ENCODE measurements at regions not wholly inside any gene's neighbourhood (a gene's known extent, or its start where the extent isn't known, plus 50 kb on each side); places are given as distances from the start of the nearest gene placed in this dataset.
"Not testable (repeated sequence)": the region's sequence is repeated elsewhere in the genome, so short reads cannot be mapped to it uniquely, and the experiment has no call there.

GRCh38 chr14:21820631-21821030 is 147.0 kb upstream of the OR4E1 start:
- no peak for DNase-seq (ENCODE audit: low spot score)
- H3K9me3 ChIP-seq (ENCODE audit: control insufficient read depth in 4 of 4, low read length in 3 of 4), result peaks cover 0 to 3% (median under 1%) of the 10 kb centered on the region in 4 donors
- WGBS, result 0% methylated on average over 1 of the region's 1 CpG
- no peaks in the 10 kb centered on the region for H3K36me3 ChIP-seq (ENCODE audit: control insufficient read depth in 4 of 4, insufficient read depth in 3 of 4, low read depth in 1 of 4, low read length in 3 of 4)
- H3K4me1 ChIP-seq (ENCODE audit: control insufficient read depth in 4 of 4, insufficient read depth in 4 of 4, low read length in 3 of 4), result no peaks in the 10 kb centered on the region
- H3K4me3 ChIP-seq (ENCODE audit: low read depth in 1 of 3, low read length in 3 of 3), result no peak overlapping the region
- H3K27me3 ChIP-seq (ENCODE audit: control insufficient read depth in 4 of 4, insufficient read depth in 4 of 4, low read length in 3 of 4), result no peaks in the 10 kb centered on the region
- H3K27ac ChIP-seq (ENCODE audit: low read depth in 1 of 2, low read length in 2 of 2), result no peak overlapping the region
- no peak overlapping the region for H3K9ac ChIP-seq (ENCODE audit: low read depth in 1 of 2, low read length in 2 of 2)
- TF ChIP-seq MAX (IDR thresholded peaks at IDR 0.05), result no peak
- no peak for TF ChIP-seq HNF4G (IDR thresholded peaks at IDR 0.05)

- H3K9me3 ChIP-seq (ENCODE audit: control insufficient read depth in 4 of 4, low read length in 3 of 4); H3K36me3 ChIP-seq (ENCODE audit: control insufficient read depth in 4 of 4, insufficient read depth in 3 of 4, low read depth in 1 of 4, low read length in 3 of 4); H3K4me1 ChIP-seq (ENCODE audit: control insufficient read depth in 4 of 4, insufficient read depth in 4 of 4, low read length in 3 of 4); DNase-seq (ENCODE audit: low spot score); H3K27me3 ChIP-seq (ENCODE audit: control insufficient read depth in 4 of 4, insufficient read depth in 4 of 4, low read length in 3 of 4); H3K9ac ChIP-seq (ENCODE audit: low read depth in 1 of 2, low read length in 2 of 2); H3K4me3 ChIP-seq (ENCODE audit: low read depth in 1 of 3, low read length in 3 of 3); H3K27ac ChIP-seq (ENCODE audit: low read depth in 1 of 2, low read length in 2 of 2): not testable (repeated sequence)
- WGBS, result 52% methylated on average over 1 of the region's 1 CpG
Observed at GRCh38 chr14:21819891-21820290, 146.3 kb upstream of the OR4E1 start.

GRCh38 chr14:21817010-21817409 is 143.4 kb upstream of the OR4E1 start:
- H3K9me3 ChIP-seq (ENCODE audit: control insufficient read depth in 4 of 4, low read length in 3 of 4); H3K36me3 ChIP-seq (ENCODE audit: control insufficient read depth in 4 of 4, insufficient read depth in 3 of 4, low read depth in 1 of 4, low read length in 3 of 4); H3K9ac ChIP-seq (ENCODE audit: low read depth in 1 of 2, low read length in 2 of 2); H3K27ac ChIP-seq (ENCODE audit: low read depth in 1 of 2, low read length in 2 of 2); H3K27me3 ChIP-seq (ENCODE audit: control insufficient read depth in 4 of 4, insufficient read depth in 4 of 4, low read length in 3 of 4); DNase-seq (ENCODE audit: low spot score); H3K4me3 ChIP-seq (ENCODE audit: low read depth in 1 of 3, low read length in 3 of 3); H3K4me1 ChIP-seq (ENCODE audit: control insufficient read depth in 4 of 4, insufficient read depth in 4 of 4, low read length in 3 of 4): not testable (repeated sequence)
- WGBS, result 84% methylated on average over 3 of the region's 3 CpGs

- Histone ChIP-seq H3K4me3 (ENCODE audit: low read depth in 1 of 3, low read length in 3 of 3) (no peak overlapping the region), H3K27ac (ENCODE audit: low read depth in 1 of 2, low read length in 2 of 2) (no peak overlapping the region), H3K36me3 (ENCODE audit: control insufficient read depth in 4 of 4, insufficient read depth in 3 of 4, low read depth in 1 of 4, low read length in 3 of 4) (no peaks in the 10 kb centered on the region), H3K9me3 (ENCODE audit: control insufficient read depth in 4 of 4, low read length in 3 of 4) (no peaks in the 10 kb centered on the region), H3K9ac (ENCODE audit: low read depth in 1 of 2, low read length in 2 of 2) (no peak overlapping the region), H3K4me1 (ENCODE audit: control insufficient read depth in 4 of 4, insufficient read depth in 4 of 4, low read length in 3 of 4) (no peaks in the 10 kb centered on the region), H3K27me3 (ENCODE audit: control insufficient read depth in 4 of 4, insufficient read depth in 4 of 4, low read length in 3 of 4) (no peaks in the 10 kb centered on the region)
- TF ChIP-seq CTCF (IDR thresholded peaks at IDR 0.05; ENCODE audit: low read depth, low read length, missing input control) (no peak), HNF4A (conservative IDR thresholded peaks at IDR 0.05) (no peak), YY1 (IDR thresholded peaks at IDR 0.05) (no peak), FOXA1 (IDR thresholded peaks at IDR 0.05) (no peak), ZBTB33 (IDR thresholded peaks at IDR 0.05) (no peak), RXRA (IDR thresholded peaks at IDR 0.05) (no peak), EGR1 (IDR thresholded peaks at IDR 0.05; ENCODE audit: low read depth in 2 of 2) (no peak), ATF3 (IDR thresholded peaks at IDR 0.05) (no peak), RAD21 (IDR thresholded peaks at IDR 0.05) (no peak), HNF4G (IDR thresholded peaks at IDR 0.05) (no peak), REST (IDR thresholded peaks at IDR 0.05) (no peak), TAF1 (conservative IDR thresholded peaks at IDR 0.05) (no peak), FOXA2 (IDR thresholded peaks at IDR 0.05) (no peak), SP1 (IDR thresholded peaks at IDR 0.05) (no peak), GABPA (IDR thresholded peaks at IDR 0.05 in 1 of 2, conservative IDR thresholded peaks at IDR 0.05 in 1 of 2) (no peak), MAX (IDR thresholded peaks at IDR 0.05) (no peak)
- no peak for DNase-seq (ENCODE audit: low spot score)
- 89% methylated on average over 13 of the region's 13 CpGs for WGBS
Observed at GRCh38 chr14:21807975-21808374, 134.4 kb upstream of the OR4E1 start.

All from liver (tissue), 8 donors.